ENCODE measurements at regions not wholly inside any gene's neighbourhood (a gene's known extent, or its start where the extent isn't known, plus 50 kb on each side); places are given as distances from the start of the nearest gene placed in this dataset.

GRCh38 chr4:13007802-13008470 is 476.2 kb downstream of the RAB28 start:
- H3K4me3 ChIP-seq (ENCODE audit: low read depth, low read length), result no peak overlapping the region
- no peak for TF ChIP-seq CTCF (IDR thresholded peaks at IDR 0.05; ENCODE audit: low read depth, low read length, missing control alignments)
- in situ Hi-C loops (cut with HindIII; ENCODE audit: low sequenced_read_pairs), result no loop called here
- no peak for DNase-seq (ENCODE audit: low read depth)

GRCh38 chr4:12993923-12994322 is 490.2 kb downstream of the RAB28 start:
- in situ Hi-C loops (cut with HindIII; ENCODE audit: low sequenced_read_pairs), result no loop called here
- DNase-seq (ENCODE audit: low read depth), result no peak
- TF ChIP-seq CTCF (IDR thresholded peaks at IDR 0.05; ENCODE audit: low read depth, low read length, missing control alignments), result no peak
- no peak overlapping the region for H3K4me3 ChIP-seq (ENCODE audit: low read depth, low read length)

GRCh38 chr4:12987284-12987683 is 496.9 kb downstream of the RAB28 start:
- H3K4me3 ChIP-seq (ENCODE audit: low read depth, low read length), result no peak overlapping the region
- in situ Hi-C loops (cut with HindIII; ENCODE audit: low sequenced_read_pairs), result no loop called here
- no peak for TF ChIP-seq CTCF (IDR thresholded peaks at IDR 0.05; ENCODE audit: low read depth, low read length, missing control alignments)
- DNase-seq (ENCODE audit: low read depth), result no peak

- DNase-seq (ENCODE audit: low read depth), result no peak
- no peak overlapping the region for H3K4me3 ChIP-seq (ENCODE audit: low read depth, low read length)
- in situ Hi-C loops (cut with HindIII; ENCODE audit: low sequenced_read_pairs), result no loop called here
- TF ChIP-seq CTCF (IDR thresholded peaks at IDR 0.05; ENCODE audit: low read depth, low read length, missing control alignments), result no peak
Observed at GRCh38 chr4:12979797-12980196, 504.3 kb downstream of the RAB28 start.

GRCh38 chr4:12978310-12978709 is 505.8 kb downstream of the RAB28 start:
- in situ Hi-C loops (cut with HindIII; ENCODE audit: low sequenced_read_pairs), result no loop called here
- H3K4me3 ChIP-seq (ENCODE audit: low read depth, low read length), result no peak overlapping the region
- DNase-seq (ENCODE audit: low read depth), result no peak
- TF ChIP-seq CTCF (IDR thresholded peaks at IDR 0.05; ENCODE audit: low read depth, low read length, missing control alignments), result no peak

- DNase-seq (ENCODE audit: low read depth), result no peak
- no peak for TF ChIP-seq CTCF (IDR thresholded peaks at IDR 0.05; ENCODE audit: low read depth, low read length, missing control alignments)
- H3K4me3 ChIP-seq (ENCODE audit: low read depth, low read length), result no peak overlapping the region
- in situ Hi-C loops (cut with HindIII; ENCODE audit: low sequenced_read_pairs), result no loop called here
Observed at GRCh38 chr4:12975511-12975910, 508.6 kb downstream of the RAB28 start.
